ENCODE measurements at regions not wholly inside any gene's neighbourhood (a gene's known extent, or its start where the extent isn't known, plus 50 kb on each side); places are given as distances from the start of the nearest gene placed in this dataset.

GRCh38 chr14:28936601-28937000, 170.0 kb downstream of the FOXG1 start:
- Histone ChIP-seq H3K27ac (ENCODE audit: low read depth, low read length) (no peak overlapping the region), H3K4me3 (ENCODE audit: low read length) (no peak overlapping the region), H3K9me3 (ENCODE audit: control insufficient read depth in 2 of 3, low read length in 3 of 3) (peaks cover 0 to 8% (median 0%) of the 10 kb centered on the region in 3 experiments), H3K36me3 (ENCODE audit: control insufficient read depth in 2 of 3, insufficient read depth in 3 of 3, low read length in 3 of 3) (no peaks in the 10 kb centered on the region), H3K4me1 (ENCODE audit: control insufficient read depth in 2 of 2, insufficient read depth in 2 of 2, low read length in 2 of 2) (no peaks in the 10 kb centered on the region), H3K27me3 (ENCODE audit: control insufficient read depth in 2 of 2, insufficient read depth in 2 of 2, low read length in 2 of 2) (no peaks in the 10 kb centered on the region)
- no peak overlapping the region for H3K27ac Mint-ChIP-seq
- intact Hi-C loops (cut with micrococcal nuclease): no loop called here
- peaks cover 2 to 28% (median 18%) of the 10 kb centered on the region in 11 donors for H3K9me3 Mint-ChIP-seq
- H3K27me3 Mint-ChIP-seq: no peaks in the 10 kb centered on the region
- H3K4me1 Mint-ChIP-seq: no peaks in the 10 kb centered on the region
- no peak for DNase-seq
- ATAC-seq: no peak
- H3K36me3 Mint-ChIP-seq: no peaks in the 10 kb centered on the region
- ChIA-PET CTCF (no interaction called here), POLR2A (no interaction called here)
- H3K4me3 Mint-ChIP-seq: no peak overlapping the region

GRCh38 chr14:28941758-28942157, 175.2 kb downstream of the FOXG1 start:
- intact Hi-C loops (cut with micrococcal nuclease): no loop called here
- ChIA-PET POLR2A (no interaction called here), CTCF (no interaction called here)
- H3K4me1 ChIP-seq (ENCODE audit: control insufficient read depth in 2 of 2, insufficient read depth in 2 of 2, low read length in 2 of 2): no peaks in the 10 kb centered on the region
- no peaks in the 10 kb centered on the region for H3K9me3 ChIP-seq (ENCODE audit: control insufficient read depth in 2 of 3, low read length in 3 of 3)
- H3K4me3 Mint-ChIP-seq: no peak overlapping the region
- no peaks in the 10 kb centered on the region for H3K36me3 Mint-ChIP-seq
- no peaks in the 10 kb centered on the region for H3K27me3 Mint-ChIP-seq
- ATAC-seq: no peak
- no peaks in the 10 kb centered on the region for H3K4me1 Mint-ChIP-seq
- H3K27ac ChIP-seq (ENCODE audit: low read depth, low read length): no peak overlapping the region
- H3K27me3 ChIP-seq (ENCODE audit: control insufficient read depth in 2 of 2, insufficient read depth in 2 of 2, low read length in 2 of 2): no peaks in the 10 kb centered on the region
- no peaks in the 10 kb centered on the region for H3K36me3 ChIP-seq (ENCODE audit: control insufficient read depth in 2 of 3, insufficient read depth in 3 of 3, low read length in 3 of 3)
- no peak overlapping the region for H3K4me3 ChIP-seq (ENCODE audit: low read length)
- H3K27ac Mint-ChIP-seq: no peak overlapping the region
- H3K9me3 Mint-ChIP-seq: peaks cover 0 to 16% (median 4%) of the 10 kb centered on the region in 11 donors
- no peak for DNase-seq

GRCh38 chr14:28944605-28945004, 178.0 kb downstream of the FOXG1 start:
- no peaks in the 10 kb centered on the region for H3K36me3 Mint-ChIP-seq
- no peak overlapping the region for H3K4me3 ChIP-seq (ENCODE audit: low read length)
- peaks cover 0 to 20% (median 10%) of the 10 kb centered on the region in 11 donors for H3K9me3 Mint-ChIP-seq
- no peaks in the 10 kb centered on the region for H3K9me3 ChIP-seq (ENCODE audit: control insufficient read depth in 2 of 3, low read length in 3 of 3)
- CTCF ChIA-PET: no interaction called here
- no peak overlapping the region for H3K27ac ChIP-seq (ENCODE audit: low read depth, low read length)
- no peak for ATAC-seq
- no peak for DNase-seq
- POLR2A ChIA-PET: no interaction called here
- H3K27ac Mint-ChIP-seq: no peak overlapping the region
- no peaks in the 10 kb centered on the region for H3K27me3 Mint-ChIP-seq
- no peaks in the 10 kb centered on the region for H3K36me3 ChIP-seq (ENCODE audit: control insufficient read depth in 2 of 3, insufficient read depth in 3 of 3, low read length in 3 of 3)
- H3K4me3 Mint-ChIP-seq: no peak overlapping the region
- intact Hi-C loops (cut with micrococcal nuclease): no loop called here
- H3K27me3 ChIP-seq (ENCODE audit: control insufficient read depth in 2 of 2, insufficient read depth in 2 of 2, low read length in 2 of 2): no peaks in the 10 kb centered on the region
- H3K4me1 ChIP-seq (ENCODE audit: control insufficient read depth in 2 of 2, insufficient read depth in 2 of 2, low read length in 2 of 2): no peaks in the 10 kb centered on the region
- H3K4me1 Mint-ChIP-seq: no peaks in the 10 kb centered on the region

- CTCF ChIA-PET: no interaction called here
- H3K36me3 ChIP-seq (ENCODE audit: control insufficient read depth in 2 of 3, insufficient read depth in 3 of 3, low read length in 3 of 3): no peaks in the 10 kb centered on the region
- Mint-ChIP-seq H3K27me3 (no peaks in the 10 kb centered on the region), H3K4me3 (no peak overlapping the region), H3K27ac (no peak overlapping the region), H3K4me1 (no peaks in the 10 kb centered on the region), H3K36me3 (no peaks in the 10 kb centered on the region), H3K9me3 (peaks cover 0 to 26% (median 10%) of the 10 kb centered on the region in 11 donors)
- no peaks in the 10 kb centered on the region for H3K27me3 ChIP-seq (ENCODE audit: control insufficient read depth in 2 of 2, insufficient read depth in 2 of 2, low read length in 2 of 2)
- H3K27ac ChIP-seq (ENCODE audit: low read depth, low read length): no peak overlapping the region
- H3K9me3 ChIP-seq (ENCODE audit: control insufficient read depth in 2 of 3, low read length in 3 of 3): no peaks in the 10 kb centered on the region
- ATAC-seq (no peak), DNase-seq (no peak)
- intact Hi-C loops (cut with micrococcal nuclease): no loop called here
- no peak overlapping the region for H3K4me3 ChIP-seq (ENCODE audit: low read length)
- POLR2A ChIA-PET: no interaction called here
- H3K4me1 ChIP-seq (ENCODE audit: control insufficient read depth in 2 of 2, insufficient read depth in 2 of 2, low read length in 2 of 2): no peaks in the 10 kb centered on the region
These were observed 179.7 kb downstream of the FOXG1 start for GRCh38 chr14:28946267-28946666.

GRCh38 chr14:28949503-28949902, 182.9 kb downstream of the FOXG1 start:
- Histone ChIP-seq H3K27me3 (ENCODE audit: control insufficient read depth in 2 of 2, insufficient read depth in 2 of 2, low read length in 2 of 2) (no peaks in the 10 kb centered on the region), H3K27ac (ENCODE audit: low read depth, low read length) (no peak overlapping the region), H3K4me3 (ENCODE audit: low read length) (no peak overlapping the region), H3K4me1 (ENCODE audit: control insufficient read depth in 2 of 2, insufficient read depth in 2 of 2, low read length in 2 of 2) (no peaks in the 10 kb centered on the region), H3K9me3 (ENCODE audit: control insufficient read depth in 2 of 3, low read length in 3 of 3) (no peaks in the 10 kb centered on the region), H3K36me3 (ENCODE audit: control insufficient read depth in 2 of 3, insufficient read depth in 3 of 3, low read length in 3 of 3) (no peaks in the 10 kb centered on the region)
- peaks cover 4 to 22% (median 9%) of the 10 kb centered on the region in 11 donors for H3K9me3 Mint-ChIP-seq
- DNase-seq (no peak), ATAC-seq (no peak)
- no peaks in the 10 kb centered on the region for H3K36me3 Mint-ChIP-seq
- intact Hi-C loops (cut with micrococcal nuclease): no loop called here
- ChIA-PET POLR2A (no interaction called here), CTCF (no interaction called here)
- H3K4me3 Mint-ChIP-seq: no peak overlapping the region
- H3K27ac Mint-ChIP-seq: peak overlapping the region in 1 of 9 donors; percentile 9
- H3K27me3 Mint-ChIP-seq: no peaks in the 10 kb centered on the region
- no peaks in the 10 kb centered on the region for H3K4me1 Mint-ChIP-seq

- Histone ChIP-seq H3K4me1 (ENCODE audit: control insufficient read depth in 2 of 2, insufficient read depth in 2 of 2, low read length in 2 of 2) (no peaks in the 10 kb centered on the region), H3K36me3 (ENCODE audit: control insufficient read depth in 2 of 3, insufficient read depth in 3 of 3, low read length in 3 of 3) (no peaks in the 10 kb centered on the region), H3K27me3 (ENCODE audit: control insufficient read depth in 2 of 2, insufficient read depth in 2 of 2, low read length in 2 of 2) (no peaks in the 10 kb centered on the region), H3K9me3 (ENCODE audit: control insufficient read depth in 2 of 3, low read length in 3 of 3) (no peaks in the 10 kb centered on the region), H3K4me3 (ENCODE audit: low read length) (no peak overlapping the region), H3K27ac (ENCODE audit: low read depth, low read length) (no peak overlapping the region)
- ATAC-seq: no peak
- POLR2A ChIA-PET: no interaction called here
- Mint-ChIP-seq H3K4me1 (no peaks in the 10 kb centered on the region), H3K27me3 (no peaks in the 10 kb centered on the region), H3K4me3 (no peak overlapping the region), H3K9me3 (peaks cover 2 to 26% (median 12%) of the 10 kb centered on the region in 11 donors), H3K36me3 (no peaks in the 10 kb centered on the region), H3K27ac (no peak overlapping the region)
- CTCF ChIA-PET: no interaction called here
- intact Hi-C loops (cut with micrococcal nuclease): no loop called here
- no peak for DNase-seq
These were observed 185.6 kb downstream of the FOXG1 start for GRCh38 chr14:28952161-28952560.

GRCh38 chr14:28952666-28953065, 186.1 kb downstream of the FOXG1 start:
- no peaks in the 10 kb centered on the region for H3K27me3 Mint-ChIP-seq
- intact Hi-C loops (cut with micrococcal nuclease): no loop called here
- Histone ChIP-seq H3K4me1 (ENCODE audit: control insufficient read depth in 2 of 2, insufficient read depth in 2 of 2, low read length in 2 of 2) (no peaks in the 10 kb centered on the region), H3K27ac (ENCODE audit: low read depth, low read length) (no peak overlapping the region), H3K36me3 (ENCODE audit: control insufficient read depth in 2 of 3, insufficient read depth in 3 of 3, low read length in 3 of 3) (no peaks in the 10 kb centered on the region), H3K27me3 (ENCODE audit: control insufficient read depth in 2 of 2, insufficient read depth in 2 of 2, low read length in 2 of 2) (no peaks in the 10 kb centered on the region), H3K9me3 (ENCODE audit: control insufficient read depth in 2 of 3, low read length in 3 of 3) (no peaks in the 10 kb centered on the region), H3K4me3 (ENCODE audit: low read length) (no peak overlapping the region)
- H3K36me3 Mint-ChIP-seq: no peaks in the 10 kb centered on the region
- ChIA-PET POLR2A (no interaction called here), CTCF (no interaction called here)
- peaks cover 2 to 25% (median 15%) of the 10 kb centered on the region in 11 donors for H3K9me3 Mint-ChIP-seq
- H3K4me1 Mint-ChIP-seq: no peaks in the 10 kb centered on the region
- no peak overlapping the region for H3K4me3 Mint-ChIP-seq
- no peak for ATAC-seq
- no peak for DNase-seq
- H3K27ac Mint-ChIP-seq: no peak overlapping the region
